ENCODE measurements at regions not wholly inside any gene's neighbourhood (a gene's known extent, or its start where the extent isn't known, plus 50 kb on each side); places are given as distances from the start of the nearest gene placed in this dataset.

- no peak for DNase-seq (ENCODE audit: low spot score)
- TF ChIP-seq CTCF (IDR thresholded peaks at IDR 0.05) = no peak
- no peak for ATAC-seq (ENCODE audit: low FRiP score)
These were observed 63.5 kb downstream of the DNTTIP2 start for GRCh38 chr1:93815366-93816110.

- no peak for TF ChIP-seq CTCF (IDR thresholded peaks at IDR 0.05)
- no peak for DNase-seq (ENCODE audit: low spot score)
- no peak for ATAC-seq (ENCODE audit: low FRiP score)
These were observed 64.1 kb downstream of the DNTTIP2 start for GRCh38 chr1:93814795-93815340.

- ATAC-seq (ENCODE audit: low FRiP score) = peak; percentile 46
- peak in 2 of 3 donors; percentile 4 to 78 for TF ChIP-seq CTCF (IDR thresholded peaks at IDR 0.05)
- peak; percentile 31 for DNase-seq (ENCODE audit: low spot score)
These were observed 64.8 kb downstream of the DNTTIP2 start for GRCh38 chr1:93814059-93814794.

- no peak for ATAC-seq (ENCODE audit: low FRiP score)
These were observed 65.9 kb downstream of the DNTTIP2 start for GRCh38 chr1:93813076-93813475.

GRCh38 chr1:93811326-93812065, 67.5 kb downstream of the DNTTIP2 start:
- ATAC-seq (ENCODE audit: low FRiP score) = no peak
- no peak for TF ChIP-seq CTCF (IDR thresholded peaks at IDR 0.05)
- no peak for DNase-seq (ENCODE audit: low spot score)

More at GRCh38 chr1:93813076-93813475, 65.9 kb downstream of the DNTTIP2 start:
- TF ChIP-seq CTCF (IDR thresholded peaks at IDR 0.05) = no peak
- no peak for DNase-seq (ENCODE audit: low spot score)

- TF ChIP-seq CTCF (IDR thresholded peaks at IDR 0.05) = no peak
- DNase-seq (ENCODE audit: low spot score) = no peak
- ATAC-seq (ENCODE audit: low FRiP score) = no peak
These were observed 68.7 kb downstream of the DNTTIP2 start for GRCh38 chr1:93810316-93810715.
